ENCODE measurements at regions not wholly inside any gene's neighbourhood (a gene's known extent, or its start where the extent isn't known, plus 50 kb on each side); places are given as distances from the start of the nearest gene placed in this dataset.

DNA sequence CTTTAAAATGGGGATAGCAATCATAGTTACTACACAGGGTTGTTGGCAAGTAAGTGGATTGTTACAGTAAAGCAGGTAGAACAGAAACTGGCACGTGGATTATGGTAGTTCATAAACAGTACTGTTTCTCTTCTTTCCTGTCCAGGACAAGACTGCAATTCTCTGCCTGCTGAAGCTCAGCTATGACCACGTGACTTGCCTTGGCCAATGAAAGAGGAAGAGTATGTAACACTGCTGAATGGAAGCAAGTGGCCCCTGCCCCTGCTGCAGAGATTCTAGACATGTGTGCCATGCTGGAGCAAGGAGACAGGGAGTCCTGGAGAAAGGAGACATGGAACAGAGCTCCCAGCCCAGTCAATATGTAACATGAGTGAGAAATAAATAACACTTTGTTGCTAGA lies 66.6 kb upstream of the TOX3 start:
- Histone ChIP-seq H3K36me3 (no peaks in the 10 kb centered on the region), H3K4me3 (no peak overlapping the region), H3K9me3 (no peaks in the 10 kb centered on the region), H3K27me3 (no peaks in the 10 kb centered on the region)
- DNase-seq: no peak

DNA sequence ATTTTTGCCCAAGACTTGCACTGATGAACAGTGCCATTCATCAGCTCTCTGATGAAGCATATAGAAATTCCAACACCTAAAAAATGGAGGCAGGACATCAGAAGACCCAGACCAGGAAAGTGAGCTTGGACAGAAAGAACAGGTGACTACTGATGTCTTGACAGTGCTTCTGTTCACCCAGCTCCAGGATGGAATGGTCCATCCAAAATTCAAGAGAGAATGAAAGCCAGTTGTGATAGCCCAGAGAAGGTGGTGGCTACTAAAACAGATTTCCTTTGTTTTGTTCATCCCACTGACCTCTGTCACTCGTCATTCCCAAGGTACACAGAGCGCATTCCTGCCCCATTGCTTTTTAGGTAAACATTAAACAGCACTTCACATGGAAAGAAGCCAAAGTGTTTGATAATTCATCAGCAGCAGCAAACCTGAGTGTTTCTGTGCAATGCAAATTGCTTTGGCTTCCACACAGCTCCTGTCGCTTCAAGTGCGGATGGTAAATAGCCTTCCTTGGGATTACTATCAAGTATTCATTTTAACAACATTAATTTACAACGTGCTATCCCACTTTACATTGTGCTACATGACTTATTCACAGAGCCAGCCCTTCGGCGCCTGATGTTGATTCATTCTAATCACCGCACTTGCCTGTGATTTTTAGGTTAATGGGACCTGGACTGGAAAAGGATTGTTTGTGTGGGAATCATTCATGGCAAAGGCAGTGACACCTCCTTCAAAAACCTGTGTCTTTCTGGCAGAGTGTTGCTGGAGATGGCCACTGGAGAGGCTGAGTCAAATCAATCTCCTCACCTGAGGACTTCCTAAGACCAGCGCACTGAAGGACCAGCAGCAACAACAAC lies 65.1 kb upstream of the TOX3 start:
- no peaks in the 10 kb centered on the region for H3K9me3 ChIP-seq
- no peak for DNase-seq
- H3K4me3 ChIP-seq: no peak overlapping the region
- no peaks in the 10 kb centered on the region for H3K27me3 ChIP-seq
- no peaks in the 10 kb centered on the region for H3K36me3 ChIP-seq

DNA sequence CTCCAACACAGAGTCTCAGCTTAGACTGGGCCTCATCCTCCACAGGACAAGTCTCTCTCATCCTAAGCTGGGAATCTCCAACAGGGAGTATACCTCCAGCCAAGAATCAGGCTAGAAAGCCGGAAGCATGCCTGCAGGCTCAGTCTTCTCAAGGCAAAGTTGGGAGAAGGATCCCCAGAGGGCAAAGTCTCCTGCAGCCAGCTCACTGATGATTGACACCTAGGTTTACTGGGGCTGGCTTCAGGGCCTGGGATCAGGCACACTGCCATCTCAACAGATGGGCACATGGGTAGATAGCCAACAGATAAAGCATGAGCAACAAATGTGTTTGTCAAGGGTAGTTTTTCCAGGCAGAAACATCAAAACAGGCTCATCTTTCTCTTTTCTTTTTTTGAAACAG lies 56.1 kb upstream of the TOX3 start:
- DNase-seq: no peak

DNA sequence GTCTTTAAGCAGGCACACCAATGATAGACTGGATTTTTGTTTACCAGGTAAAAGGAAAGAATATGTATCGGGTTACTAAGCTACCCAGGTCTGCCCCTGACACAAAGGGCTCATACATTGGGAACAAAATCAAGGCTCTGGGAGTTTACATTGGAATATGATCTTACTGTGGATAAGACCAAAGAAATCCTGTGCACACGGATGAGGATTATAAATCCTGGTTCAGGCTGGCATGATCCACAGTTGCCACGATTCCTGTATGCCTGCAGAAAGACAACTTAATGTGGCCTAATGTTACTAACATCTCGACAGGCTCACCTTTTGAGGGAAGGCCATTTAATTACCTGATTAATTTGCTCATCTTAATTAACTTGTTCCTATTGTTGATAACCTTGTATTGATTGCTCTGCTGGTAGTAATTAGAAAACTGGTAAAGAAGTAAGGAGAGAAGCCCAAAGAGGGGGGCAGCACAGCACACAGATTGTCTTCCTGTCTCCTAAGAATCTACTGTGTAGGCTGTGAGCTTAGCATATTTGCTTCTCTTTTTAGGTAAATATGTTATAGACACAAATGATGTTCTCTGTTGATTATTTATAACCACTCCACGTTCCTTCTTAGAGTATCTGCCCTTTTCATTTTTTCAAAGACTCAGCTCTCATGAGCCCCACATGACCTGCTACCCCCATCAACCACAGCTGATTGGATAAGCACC lies 51.0 kb upstream of the TOX3 start:
- Histone ChIP-seq H3K9me3 (no peaks in the 10 kb centered on the region), H3K4me3 (no peak overlapping the region), H3K27me3 (no peaks in the 10 kb centered on the region), H3K36me3 (no peaks in the 10 kb centered on the region)
- no peak for DNase-seq

More for the DNA sequence above, 56.1 kb upstream of the TOX3 start:
- Histone ChIP-seq H3K27me3 (no peaks in the 10 kb centered on the region; the same call in 1 of the 2 replicates), H3K4me3 (no peak overlapping the region), H3K36me3 (no peaks in the 10 kb centered on the region), H3K9me3 (no peaks in the 10 kb centered on the region)

DNA sequence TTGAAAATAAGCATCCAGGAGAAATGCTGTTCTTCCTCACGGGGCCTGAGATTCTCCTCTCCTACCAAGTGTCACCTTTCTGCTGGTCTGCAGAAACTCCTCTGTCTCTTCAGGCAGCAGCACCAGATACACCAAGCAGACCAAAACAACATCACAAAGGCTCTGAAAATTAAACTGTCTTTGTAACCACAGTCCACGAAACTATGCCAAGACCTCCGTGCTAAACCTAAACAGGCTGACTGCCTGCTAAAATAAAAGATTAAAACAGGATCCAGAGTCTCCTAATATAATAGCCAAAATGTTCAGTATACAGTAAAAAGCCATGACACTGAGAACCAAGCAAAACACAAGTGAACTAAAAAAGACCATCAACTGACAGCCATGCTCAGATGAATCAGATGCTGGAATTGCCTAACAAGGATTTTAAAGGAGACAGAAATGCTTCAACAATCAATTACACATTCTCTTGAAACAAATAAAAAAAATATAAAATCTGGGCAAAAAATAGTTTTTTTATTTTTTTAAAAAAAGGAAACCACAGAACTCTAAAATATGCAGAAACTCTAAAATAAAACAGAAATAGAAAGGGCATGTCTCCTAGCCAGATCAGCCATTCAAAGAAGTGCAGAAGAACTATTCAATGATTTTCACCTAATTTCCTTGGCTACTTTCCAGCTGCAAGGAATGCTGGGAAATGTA lies 50.3 kb upstream of the TOX3 start:
- no peak overlapping the region for H3K4me3 ChIP-seq

More for the DNA sequence above, 50.3 kb upstream of the TOX3 start:
- Histone ChIP-seq H3K9me3 (no peaks in the 10 kb centered on the region), H3K27me3 (no peaks in the 10 kb centered on the region), H3K36me3 (no peaks in the 10 kb centered on the region)
- no peak for DNase-seq
